HepG2 (cell line): ENCODE measurements at regions not wholly inside any gene's neighbourhood (a gene's known extent, or its start where the extent isn't known, plus 50 kb on each side); places are given as distances from the start of the nearest gene placed in this dataset.

Experiments used
- ASH2L ChIP-seq: fragments of 300-600, 200-600 bp; sonication (generic); IDR thresholded peaks from 2 replicates; pipeline ENCODE4 v1.7.0; 2017; ENCODE audit warnings: low read depth, mild to moderate bottlenecking, moderate library complexity, mixed read lengths, low read length; ENCODE audit not compliant: insufficient read length
- ATF1 ChIP-seq: IDR thresholded peaks from 2 replicates; pipeline ENCODE4 v1.6.1; 2016; ENCODE audit warnings: mild to moderate bottlenecking, control low read depth
- ATM ChIP-seq: fragments of 450-650 bp; IDR thresholded peaks from 2 replicates; pipeline ENCODE4 v1.7.1; 2017; ENCODE audit warnings: mild to moderate bottlenecking, borderline replicate concordance
- MAF1 ChIP-seq: sonication (generic); formaldehyde crosslinking; IDR thresholded peaks from 2 replicates; pipeline ENCODE4 v1.5.0; 2020; ENCODE audit warnings: missing genetic modification reagents, borderline replicate concordance
- MAFG ChIP-seq: sonication (generic); formaldehyde crosslinking; IDR thresholded peaks from 2 replicates; pipeline ENCODE4 v1.5.1; 2020; ENCODE audit warnings: mild to moderate bottlenecking, missing genetic modification reagents
- MXI1 ChIP-seq: IDR thresholded peaks from 3 replicates; pipeline ENCODE4 v1.6.1; 2012; ENCODE audit warnings: low read depth, low read length, inconsistent platforms, borderline replicate concordance
- PHF20 ChIP-seq: sonication (generic); formaldehyde crosslinking; IDR thresholded peaks from 2 replicates; pipeline ENCODE4 v1.5.0; 2020; ENCODE audit warnings: mild to moderate bottlenecking, missing genetic modification reagents
- POLR2G ChIP-seq: fragments of 200-400 bp; formaldehyde crosslinking; IDR thresholded peaks from 2 replicates; pipeline ENCODE4 v1.6.1; 2018; ENCODE audit warnings: mild to moderate bottlenecking, low read depth, low read length, moderate library complexity
- ZNF138 ChIP-seq: sonication (generic); formaldehyde crosslinking; IDR thresholded peaks from 2 replicates; pipeline ENCODE4 v1.5.0; 2020; ENCODE audit warnings: mild to moderate bottlenecking, low read depth, missing genetic modification reagents
- ZNF841 ChIP-seq: sonication (generic); formaldehyde crosslinking; IDR thresholded peaks from 2 replicates; pipeline ENCODE4 v1.8.1; 2023; ENCODE audit warnings: missing genetic modification reagents, borderline replicate concordance
- TF ChIP-seq, protein P1 (sequence below): sonication (generic); formaldehyde crosslinking; IDR thresholded peaks from 2 replicates; pipeline ENCODE4 v1.8.0; 2022; ENCODE audit warnings: low read depth, missing genetic modification reagents
- TF ChIP-seq, protein P2 (sequence below): IDR thresholded peaks from 2 replicates; pipeline ENCODE4 v1.6.1; 2016
- TF ChIP-seq, protein P3 (sequence below): sonication (generic); formaldehyde crosslinking; IDR thresholded peaks from 2 replicates; pipeline ENCODE4 v1.5.0; 2020; ENCODE audit warnings: mild to moderate bottlenecking, missing genetic modification reagents, moderate library complexity
- TF ChIP-seq, protein P4 (sequence below): sonication (generic); formaldehyde crosslinking; IDR thresholded peaks from 2 replicates; pipeline ENCODE4 v1.4.0; 2020; ENCODE audit warnings: missing genetic modification reagents

DNA sequence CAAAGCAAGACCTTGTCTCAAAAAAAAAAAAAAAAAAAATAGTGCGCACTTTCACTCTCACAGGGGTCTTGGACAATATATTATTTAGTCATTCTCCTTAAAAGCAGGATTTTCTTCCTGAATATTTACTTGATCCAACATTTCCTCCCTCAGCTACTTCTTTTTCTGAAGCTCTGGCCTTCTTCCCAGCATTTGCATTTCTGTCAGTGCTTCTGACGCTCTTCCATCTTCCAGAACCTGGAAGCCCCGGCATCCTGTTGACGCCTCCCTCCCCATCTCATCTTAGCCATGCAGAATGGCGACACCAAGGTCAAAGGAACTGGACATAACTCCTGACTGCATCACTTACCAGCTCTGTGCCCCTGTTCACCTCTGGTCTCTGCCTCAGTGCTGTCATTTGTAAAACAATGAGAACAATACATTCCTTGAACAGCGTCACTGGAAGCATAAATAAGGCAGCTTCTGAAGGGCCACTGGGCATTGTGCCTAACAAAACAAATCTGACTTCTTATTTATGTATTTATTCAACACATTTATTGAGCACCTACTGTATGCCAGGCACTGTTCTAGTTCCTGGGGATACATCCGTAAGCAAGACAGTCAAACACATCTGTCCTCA lies 90.9 kb upstream of the MDM1 start:
- TF ChIP-seq PHF20 (CRISPR knock-in tag), result no peak
- no peak for TF ChIP-seq ATM
- no peak for TF ChIP-seq ASH2L
- TF ChIP-seq ATF1 (CRISPR knock-in tag), result no peak
- no peak for TF ChIP-seq MAF1 (CRISPR knock-in tag)
- no peak for TF ChIP-seq ZNF138
- TF ChIP-seq, protein P1, sequence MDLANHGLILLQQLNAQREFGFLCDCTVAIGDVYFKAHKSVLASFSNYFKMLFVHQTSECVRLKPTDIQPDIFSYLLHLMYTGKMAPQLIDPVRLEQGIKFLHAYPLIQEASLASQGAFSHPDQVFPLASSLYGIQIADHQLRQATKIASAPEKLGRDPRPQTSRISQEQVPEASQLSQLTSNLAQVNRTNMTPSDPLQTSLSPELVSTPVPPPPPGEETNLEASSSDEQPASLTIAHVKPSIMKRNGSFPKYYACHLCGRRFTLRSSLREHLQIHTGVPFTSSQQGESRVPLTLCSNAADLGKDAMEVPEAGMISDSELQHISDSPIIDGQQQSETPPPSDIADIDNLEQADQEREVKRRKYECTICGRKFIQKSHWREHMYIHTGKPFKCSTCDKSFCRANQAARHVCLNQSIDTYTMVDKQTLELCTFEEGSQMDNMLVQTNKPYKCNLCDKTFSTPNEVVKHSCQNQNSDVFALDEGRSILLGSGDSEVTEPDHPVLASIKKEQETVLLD, result no peak
- TF ChIP-seq ZNF841 (CRISPR knock-in tag), result no peak
- TF ChIP-seq POLR2G, result no peak
- TF ChIP-seq, protein P2, sequence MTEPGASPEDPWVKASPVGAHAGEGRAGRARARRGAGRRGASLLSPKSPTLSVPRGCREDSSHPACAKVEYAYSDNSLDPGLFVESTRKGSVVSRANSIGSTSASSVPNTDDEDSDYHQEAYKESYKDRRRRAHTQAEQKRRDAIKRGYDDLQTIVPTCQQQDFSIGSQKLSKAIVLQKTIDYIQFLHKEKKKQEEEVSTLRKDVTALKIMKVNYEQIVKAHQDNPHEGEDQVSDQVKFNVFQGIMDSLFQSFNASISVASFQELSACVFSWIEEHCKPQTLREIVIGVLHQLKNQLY (CRISPR knock-in tag), result no peak
- TF ChIP-seq, protein P3, sequence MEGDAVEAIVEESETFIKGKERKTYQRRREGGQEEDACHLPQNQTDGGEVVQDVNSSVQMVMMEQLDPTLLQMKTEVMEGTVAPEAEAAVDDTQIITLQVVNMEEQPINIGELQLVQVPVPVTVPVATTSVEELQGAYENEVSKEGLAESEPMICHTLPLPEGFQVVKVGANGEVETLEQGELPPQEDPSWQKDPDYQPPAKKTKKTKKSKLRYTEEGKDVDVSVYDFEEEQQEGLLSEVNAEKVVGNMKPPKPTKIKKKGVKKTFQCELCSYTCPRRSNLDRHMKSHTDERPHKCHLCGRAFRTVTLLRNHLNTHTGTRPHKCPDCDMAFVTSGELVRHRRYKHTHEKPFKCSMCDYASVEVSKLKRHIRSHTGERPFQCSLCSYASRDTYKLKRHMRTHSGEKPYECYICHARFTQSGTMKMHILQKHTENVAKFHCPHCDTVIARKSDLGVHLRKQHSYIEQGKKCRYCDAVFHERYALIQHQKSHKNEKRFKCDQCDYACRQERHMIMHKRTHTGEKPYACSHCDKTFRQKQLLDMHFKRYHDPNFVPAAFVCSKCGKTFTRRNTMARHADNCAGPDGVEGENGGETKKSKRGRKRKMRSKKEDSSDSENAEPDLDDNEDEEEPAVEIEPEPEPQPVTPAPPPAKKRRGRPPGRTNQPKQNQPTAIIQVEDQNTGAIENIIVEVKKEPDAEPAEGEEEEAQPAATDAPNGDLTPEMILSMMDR (CRISPR knock-in tag), result no peak
- TF ChIP-seq MXI1, result no peak
- TF ChIP-seq, protein P4, sequence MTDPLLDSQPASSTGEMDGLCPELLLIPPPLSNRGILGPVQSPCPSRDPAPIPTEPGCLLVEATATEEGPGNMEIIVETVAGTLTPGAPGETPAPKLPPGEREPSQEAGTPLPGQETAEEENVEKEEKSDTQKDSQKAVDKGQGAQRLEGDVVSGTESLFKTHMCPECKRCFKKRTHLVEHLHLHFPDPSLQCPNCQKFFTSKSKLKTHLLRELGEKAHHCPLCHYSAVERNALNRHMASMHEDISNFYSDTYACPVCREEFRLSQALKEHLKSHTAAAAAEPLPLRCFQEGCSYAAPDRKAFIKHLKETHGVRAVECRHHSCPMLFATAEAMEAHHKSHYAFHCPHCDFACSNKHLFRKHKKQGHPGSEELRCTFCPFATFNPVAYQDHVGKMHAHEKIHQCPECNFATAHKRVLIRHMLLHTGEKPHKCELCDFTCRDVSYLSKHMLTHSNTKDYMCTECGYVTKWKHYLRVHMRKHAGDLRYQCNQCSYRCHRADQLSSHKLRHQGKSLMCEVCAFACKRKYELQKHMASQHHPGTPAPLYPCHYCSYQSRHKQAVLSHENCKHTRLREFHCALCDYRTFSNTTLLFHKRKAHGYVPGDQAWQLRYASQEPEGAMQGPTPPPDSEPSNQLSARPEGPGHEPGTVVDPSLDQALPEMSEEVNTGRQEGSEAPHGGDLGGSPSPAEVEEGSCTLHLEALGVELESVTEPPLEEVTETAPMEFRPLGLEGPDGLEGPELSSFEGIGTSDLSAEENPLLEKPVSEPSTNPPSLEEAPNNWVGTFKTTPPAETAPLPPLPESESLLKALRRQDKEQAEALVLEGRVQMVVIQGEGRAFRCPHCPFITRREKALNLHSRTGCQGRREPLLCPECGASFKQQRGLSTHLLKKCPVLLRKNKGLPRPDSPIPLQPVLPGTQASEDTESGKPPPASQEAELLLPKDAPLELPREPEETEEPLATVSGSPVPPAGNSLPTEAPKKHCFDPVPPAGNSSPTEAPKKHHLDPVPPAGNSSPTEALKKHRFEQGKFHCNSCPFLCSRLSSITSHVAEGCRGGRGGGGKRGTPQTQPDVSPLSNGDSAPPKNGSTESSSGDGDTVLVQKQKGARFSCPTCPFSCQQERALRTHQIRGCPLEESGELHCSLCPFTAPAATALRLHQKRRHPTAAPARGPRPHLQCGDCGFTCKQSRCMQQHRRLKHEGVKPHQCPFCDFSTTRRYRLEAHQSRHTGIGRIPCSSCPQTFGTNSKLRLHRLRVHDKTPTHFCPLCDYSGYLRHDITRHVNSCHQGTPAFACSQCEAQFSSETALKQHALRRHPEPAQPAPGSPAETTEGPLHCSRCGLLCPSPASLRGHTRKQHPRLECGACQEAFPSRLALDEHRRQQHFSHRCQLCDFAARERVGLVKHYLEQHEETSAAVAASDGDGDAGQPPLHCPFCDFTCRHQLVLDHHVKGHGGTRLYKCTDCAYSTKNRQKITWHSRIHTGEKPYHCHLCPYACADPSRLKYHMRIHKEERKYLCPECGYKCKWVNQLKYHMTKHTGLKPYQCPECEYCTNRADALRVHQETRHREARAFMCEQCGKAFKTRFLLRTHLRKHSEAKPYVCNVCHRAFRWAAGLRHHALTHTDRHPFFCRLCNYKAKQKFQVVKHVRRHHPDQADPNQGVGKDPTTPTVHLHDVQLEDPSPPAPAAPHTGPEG, result no peak
- no peak for TF ChIP-seq MAFG (CRISPR knock-in tag)
